Fibroblast of lung (primary cell): ENCODE measurements at regions not wholly inside any gene's neighbourhood (a gene's known extent, or its start where the extent isn't known, plus 50 kb on each side); places are given as distances from the start of the nearest gene placed in this dataset.

Source experiments
- DNase-seq, 2 donors: peaks; one replicate each; pipeline versions ENCODE4 v3.0.0 to v3.0.0-alpha.2; 2010; ENCODE audit warnings: low read depth in 2 of 2
- H2AFZ ChIP-seq: 2 replicates; pipeline ENCODE4 v1.5.1; 2012; ENCODE audit warnings: low read length, control low read depth, inconsistent platforms
- H3K27ac ChIP-seq: 2 replicates; pipeline ENCODE4 v1.5.1; 2011; ENCODE audit warnings: low read length, control low read depth; ENCODE audit not compliant: insufficient read depth
- H3K27me3 ChIP-seq: 2 replicates; pipeline ENCODE4 v1.5.1; 2011; ENCODE audit warnings: mild to moderate bottlenecking, low read length; ENCODE audit not compliant: control insufficient read depth, insufficient read depth
- H3K36me3 ChIP-seq: 2 replicates; pipeline ENCODE4 v1.5.1; 2011; ENCODE audit warnings: low read length; ENCODE audit not compliant: control insufficient read depth, insufficient read depth
- H3K4me1 ChIP-seq: 2 replicates; pipeline ENCODE4 v1.5.1; 2011; ENCODE audit warnings: low read length; ENCODE audit not compliant: control insufficient read depth, insufficient read depth; ENCODE audit errors: extremely low read depth
- H3K4me2 ChIP-seq: 2 replicates; pipeline ENCODE4 v1.5.1; 2011; ENCODE audit warnings: low read length, control low read depth; ENCODE audit not compliant: insufficient read depth; ENCODE audit errors: extremely low read depth
- H3K4me3 ChIP-seq, 4 experiments: fragments of 200-600 bp in 1 of 4; sonication (generic) in 1 of 4; replicated peaks in 1 of 4; 2 replicates each; pipeline ENCODE4 v1.5.1; 2011 to 2016; ENCODE audit warnings: low read length in 4 of 4, low read depth in 3 of 4, mild to moderate bottlenecking in 3 of 4, control low read depth in 2 of 4, inconsistent platforms in 1 of 4, mixed read lengths in 1 of 4; ENCODE audit not compliant: insufficient read depth in 1 of 4; ENCODE audit errors: control extremely low read depth in 1 of 4
- H3K79me2 ChIP-seq: 2 replicates; pipeline ENCODE4 v1.5.1; 2012; ENCODE audit warnings: mild to moderate bottlenecking, low read length, inconsistent platforms; ENCODE audit not compliant: control insufficient read depth, insufficient read depth
- H3K9ac ChIP-seq: 2 replicates; pipeline ENCODE4 v1.5.1; 2011; ENCODE audit warnings: mild to moderate bottlenecking, low read length, control low read depth; ENCODE audit not compliant: insufficient read depth
- H3K9me3 ChIP-seq: 2 replicates; pipeline ENCODE4 v1.5.1; 2012; ENCODE audit warnings: low read depth, low read length; ENCODE audit not compliant: control insufficient read depth, insufficient read depth
- H4K20me1 ChIP-seq: 2 replicates; pipeline ENCODE4 v1.5.1; 2011; ENCODE audit warnings: low read length; ENCODE audit not compliant: control insufficient read depth, insufficient read depth; ENCODE audit errors: extremely low read depth
- EZH2 ChIP-seq: IDR thresholded peaks from 2 replicates; pipeline ENCODE4 v1.5.1; 2012; ENCODE audit warnings: low read length, control low read depth, mild to moderate bottlenecking; ENCODE audit errors: missing control alignments
- TF ChIP-seq, protein P1 (sequence below), 2 donors: IDR thresholded peaks in 1 of 2; conservative IDR thresholded peaks in 1 of 2; 1 replicate in 1 of 2; 2 replicates in 1 of 2; pipeline ENCODE4 v1.5.1; 2011 to 2012; ENCODE audit warnings: low read length in 2 of 2, control low read depth in 1 of 2, inconsistent platforms in 1 of 2, low read depth in 1 of 2, mild to moderate bottlenecking in 1 of 2

DNA sequence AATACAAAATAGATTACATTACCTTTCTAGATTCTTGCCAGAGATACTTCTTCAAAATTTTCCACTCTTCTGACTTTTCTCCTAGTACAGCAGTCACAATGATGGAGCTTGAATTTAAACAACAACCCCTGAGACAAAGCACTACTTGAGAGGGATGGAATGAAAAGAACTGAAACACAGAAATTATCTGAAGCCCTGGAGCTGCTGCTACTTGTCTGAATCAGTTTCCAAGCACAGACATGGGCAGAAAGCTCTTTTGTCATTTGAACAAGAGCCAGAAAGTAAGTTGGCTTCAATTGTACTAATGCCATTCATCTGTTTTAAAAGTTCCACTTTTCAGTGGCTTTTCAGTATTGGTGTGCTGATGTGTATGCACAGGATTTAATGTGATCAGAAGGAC lies 718.5 kb upstream of the ARPP21 start:
- no peak overlapping the region for H3K4me2 ChIP-seq
- no peaks in the 10 kb centered on the region for H3K27me3 ChIP-seq
- TF ChIP-seq, protein P1, sequence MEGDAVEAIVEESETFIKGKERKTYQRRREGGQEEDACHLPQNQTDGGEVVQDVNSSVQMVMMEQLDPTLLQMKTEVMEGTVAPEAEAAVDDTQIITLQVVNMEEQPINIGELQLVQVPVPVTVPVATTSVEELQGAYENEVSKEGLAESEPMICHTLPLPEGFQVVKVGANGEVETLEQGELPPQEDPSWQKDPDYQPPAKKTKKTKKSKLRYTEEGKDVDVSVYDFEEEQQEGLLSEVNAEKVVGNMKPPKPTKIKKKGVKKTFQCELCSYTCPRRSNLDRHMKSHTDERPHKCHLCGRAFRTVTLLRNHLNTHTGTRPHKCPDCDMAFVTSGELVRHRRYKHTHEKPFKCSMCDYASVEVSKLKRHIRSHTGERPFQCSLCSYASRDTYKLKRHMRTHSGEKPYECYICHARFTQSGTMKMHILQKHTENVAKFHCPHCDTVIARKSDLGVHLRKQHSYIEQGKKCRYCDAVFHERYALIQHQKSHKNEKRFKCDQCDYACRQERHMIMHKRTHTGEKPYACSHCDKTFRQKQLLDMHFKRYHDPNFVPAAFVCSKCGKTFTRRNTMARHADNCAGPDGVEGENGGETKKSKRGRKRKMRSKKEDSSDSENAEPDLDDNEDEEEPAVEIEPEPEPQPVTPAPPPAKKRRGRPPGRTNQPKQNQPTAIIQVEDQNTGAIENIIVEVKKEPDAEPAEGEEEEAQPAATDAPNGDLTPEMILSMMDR (conservative IDR thresholded peaks at IDR 0.05 in 1 of 2, IDR thresholded peaks at IDR 0.05 in 1 of 2; ENCODE audit: low read depth in 1 of 2, low read length in 2 of 2): no peak
- TF ChIP-seq EZH2: no peak
- no peak overlapping the region for H3K27ac ChIP-seq
- H3K4me1 ChIP-seq: no peaks in the 10 kb centered on the region
- H3K9me3 ChIP-seq: no peaks in the 10 kb centered on the region
- no peak for DNase-seq
- H3K79me2 ChIP-seq: no peaks in the 10 kb centered on the region
- H4K20me1 ChIP-seq: no peaks in the 10 kb centered on the region
- no peak overlapping the region for H3K4me3 ChIP-seq
- no peaks in the 10 kb centered on the region for H3K36me3 ChIP-seq
- H3K9ac ChIP-seq: no peak overlapping the region
- H2AFZ ChIP-seq: no peak overlapping the region

DNA sequence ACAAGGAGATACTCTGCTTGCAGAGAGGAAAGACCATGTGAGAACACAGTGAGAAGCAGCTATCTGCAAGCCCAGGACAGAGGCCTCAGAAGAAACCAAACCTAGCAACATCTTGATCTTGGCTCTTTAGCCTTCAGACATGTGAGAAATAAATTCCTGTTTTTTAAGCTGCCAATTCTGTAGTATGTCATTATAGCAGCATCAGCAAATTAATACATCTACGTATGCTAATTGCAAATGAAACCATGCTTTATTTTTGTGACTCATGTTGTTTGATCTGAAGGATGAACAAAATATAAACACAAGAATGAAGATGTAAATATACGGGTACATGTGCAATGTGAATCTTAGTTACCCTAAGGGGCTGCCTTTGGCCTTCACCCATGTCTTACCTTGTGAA lies 714.4 kb upstream of the ARPP21 start:
- Histone ChIP-seq H4K20me1 (no peaks in the 10 kb centered on the region), H3K4me1 (no peaks in the 10 kb centered on the region), H3K4me3 (no peak overlapping the region), H3K9ac (no peak overlapping the region), H3K4me2 (no peak overlapping the region), H3K9me3 (no peaks in the 10 kb centered on the region), H3K27me3 (no peaks in the 10 kb centered on the region), H3K36me3 (no peaks in the 10 kb centered on the region), H3K79me2 (no peaks in the 10 kb centered on the region), H2AFZ (no peak overlapping the region), H3K27ac (no peak overlapping the region)
- DNase-seq: no peak
- TF ChIP-seq EZH2: no peak
- TF ChIP-seq, protein P1 (conservative IDR thresholded peaks at IDR 0.05 in 1 of 2, IDR thresholded peaks at IDR 0.05 in 1 of 2; ENCODE audit: low read depth in 1 of 2, low read length in 2 of 2): no peak

DNA sequence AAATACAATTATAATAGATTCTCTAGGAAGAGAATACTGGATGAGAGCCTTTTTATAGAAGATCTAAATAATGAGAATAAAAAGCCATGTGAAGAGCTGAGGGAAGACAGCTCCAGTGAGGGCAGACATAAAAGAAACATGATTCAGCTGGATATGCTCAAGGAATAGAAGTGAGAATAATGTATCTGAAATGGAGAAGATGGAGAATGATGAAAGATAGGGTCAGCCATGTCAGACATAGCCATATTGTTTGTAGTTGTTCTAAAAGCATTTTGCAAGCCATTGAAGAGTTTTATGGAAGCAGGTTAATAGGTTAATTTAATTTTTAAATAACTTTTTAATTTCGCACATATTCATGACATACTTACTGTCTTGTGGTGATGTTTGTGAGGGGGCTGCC lies 713.5 kb upstream of the ARPP21 start:
- Histone ChIP-seq H3K9me3 (no peaks in the 10 kb centered on the region), H3K9ac (no peak overlapping the region), H3K27me3 (no peaks in the 10 kb centered on the region), H3K4me3 (no peak overlapping the region), H3K79me2 (no peaks in the 10 kb centered on the region), H2AFZ (no peak overlapping the region), H3K36me3 (no peaks in the 10 kb centered on the region), H3K4me1 (no peaks in the 10 kb centered on the region), H3K27ac (no peak overlapping the region), H4K20me1 (no peaks in the 10 kb centered on the region), H3K4me2 (no peak overlapping the region)
- no peak for TF ChIP-seq EZH2
- TF ChIP-seq, protein P1 (conservative IDR thresholded peaks at IDR 0.05 in 1 of 2, IDR thresholded peaks at IDR 0.05 in 1 of 2; ENCODE audit: low read depth in 1 of 2, low read length in 2 of 2): no peak
- DNase-seq: no peak
